HepG2 (cell line): ENCODE measurements at regions not wholly inside any gene's neighbourhood (a gene's known extent, or its start where the extent isn't known, plus 50 kb on each side); places are given as distances from the start of the nearest gene placed in this dataset.

ENCODE experiments used
- ATAC-seq: fragments of 200-7000 bp; cut with Tn5 transposase; 3 replicates; pipeline ENCODE4 v1.9.1; 2020; ENCODE audit warnings: mild to moderate bottlenecking, moderate library complexity
- BruUV-seq: library from RNA; stranded (reverse); fragments of 400-500 nt; replicated peaks from 2 replicates; lab custom pipeline; 2021; lab: Mats Ljungman, UMichigan
- CTCF ChIA-PET: fragments of 300-600 bp; formaldehyde crosslinking; extraction: SDS; loops from one replicate; lab custom pipeline; 2021; ENCODE audit warnings: low total read pairs, inconsistent platforms, low intra/inter-chr PET ratio; lab: Yijun Ruan, JAX
- POLR2A ChIA-PET: fragments of 350-600 bp; sonication (Branson Sonifier 250); formaldehyde crosslinking; loops from one replicate; lab custom pipeline; 2020; ENCODE audit warnings: antibody characterized with exemption, inconsistent platforms; lab: Yijun Ruan, JAX
- DNase-seq: peaks from one replicate; pipeline ENCODE4 v3.0.0-alpha.2; 2015; ENCODE audit warnings: low spot score
- FAIRE-seq: peaks from 3 replicates; lab custom pipeline; 2011; peaks lifted over from hg19 to GRCh38; lab: Jason Lieb, UNC
- H2AFZ ChIP-seq: one replicate; pipeline ENCODE4 v1.6.1; 2011; ENCODE audit warnings: low read length, inconsistent platforms
- H3K27ac ChIP-seq: fragments of 300-600 bp; 3 replicates; pipeline ENCODE4 v1.8.0; 2011; ENCODE audit warnings: mixed run types, mild to moderate bottlenecking, mixed read lengths, low read length, inconsistent platforms; ENCODE audit not compliant: insufficient read depth; ENCODE audit errors: extremely low read length
- H3K27me3 ChIP-seq, 2 experiments: fragments of 200-600 bp in 1 of 2; 2 replicates in 1 of 2; 3 replicates in 1 of 2; pipeline versions ENCODE4 v1.6.0 to v1.8.0; 2011; ENCODE audit warnings: low read length in 2 of 2, mild to moderate bottlenecking in 2 of 2, moderate library complexity in 2 of 2, inconsistent platforms in 1 of 2; ENCODE audit not compliant: insufficient read depth in 2 of 2, control insufficient read depth in 1 of 2
- H3K36me3 ChIP-seq, 2 experiments: fragments of 200-600 bp in 1 of 2; replicated peaks in 1 of 2; 2 replicates in 1 of 2; 3 replicates in 1 of 2; pipeline versions ENCODE4 v1.5.1 to v1.8.0; 2011; ENCODE audit warnings: low read length in 2 of 2, inconsistent platforms in 1 of 2; ENCODE audit not compliant: insufficient read depth in 2 of 2, control insufficient read depth in 1 of 2
- H3K4me1 ChIP-seq: 2 replicates; pipeline ENCODE4 v1.5.1; 2012; ENCODE audit warnings: low read length, inconsistent platforms; ENCODE audit not compliant: insufficient read depth
- H3K4me2 ChIP-seq: 2 replicates; pipeline ENCODE4 v1.6.0; 2011; ENCODE audit warnings: low read depth, low read length, inconsistent platforms
- H3K4me3 ChIP-seq, 3 experiments: fragments of 200-600 bp in 1 of 3; sonication (generic), shearing (Covaris generic) in 1 of 3; replicated peaks in 1 of 3; 2 replicates each; pipeline ENCODE4 v1.5.1; 2011 to 2016; ENCODE audit warnings: low read length in 3 of 3, inconsistent platforms in 2 of 3, low read depth in 2 of 3, mild to moderate bottlenecking in 2 of 3, control low read depth in 1 of 3, mixed read lengths in 1 of 3; ENCODE audit not compliant: insufficient read depth in 1 of 3
- H3K79me2 ChIP-seq: one replicate; pipeline ENCODE4 v1.6.1; 2011; ENCODE audit warnings: low read length, inconsistent platforms; ENCODE audit not compliant: insufficient read depth
- H3K9ac ChIP-seq: 2 replicates; pipeline ENCODE4 v1.6.0; 2011; ENCODE audit warnings: mild to moderate bottlenecking, low read depth, low read length, inconsistent platforms; ENCODE audit not compliant: insufficient read depth
- H3K9me3 ChIP-seq: 2 replicates; pipeline ENCODE4 v1.5.1; 2012; ENCODE audit warnings: mild to moderate bottlenecking, low read length
- H4K20me1 ChIP-seq: 2 replicates; pipeline ENCODE4 v1.6.0; 2011; ENCODE audit warnings: inconsistent platforms, mild to moderate bottlenecking, low read length, moderate library complexity; ENCODE audit not compliant: insufficient read depth
- CCAR2 ChIP-seq: fragments of 200-400 bp; formaldehyde crosslinking; optimal IDR thresholded peaks from 2 replicates; pipeline ENCODE3; 2018; ENCODE audit warnings: low read depth, mild to moderate bottlenecking, low read length, moderate library complexity
- CEBPB ChIP-seq: IDR thresholded peaks from 2 replicates; pipeline ENCODE4 v1.6.1; 2011; ENCODE audit warnings: low read depth, low read length, improper control_type of control experiment, borderline replicate concordance
- DR1 ChIP-seq: sonication (generic); formaldehyde crosslinking; IDR thresholded peaks from 2 replicates; pipeline ENCODE4 v1.8.0; 2021; ENCODE audit warnings: mild to moderate bottlenecking, missing genetic modification reagents, inconsistent platforms
- LRRFIP1 ChIP-seq: sonication (generic); formaldehyde crosslinking; conservative IDR thresholded peaks from 2 replicates; pipeline ENCODE4 v1.4.0; 2020; ENCODE audit warnings: missing genetic modification reagents
- MLLT10 ChIP-seq: sonication (generic); formaldehyde crosslinking; IDR thresholded peaks from 2 replicates; pipeline ENCODE4 v1.4.0; 2020; ENCODE audit warnings: missing genetic modification reagents
- NFKB2 ChIP-seq: sonication (generic); formaldehyde crosslinking; IDR thresholded peaks from 2 replicates; pipeline ENCODE4 v1.4.0; 2020; ENCODE audit warnings: missing genetic modification reagents, borderline replicate concordance
- RBAK ChIP-seq: sonication (generic); formaldehyde crosslinking; IDR thresholded peaks from 2 replicates; pipeline ENCODE4 v1.5.1; 2020; ENCODE audit warnings: mild to moderate bottlenecking, missing genetic modification reagents
- RELA ChIP-seq: sonication (generic); formaldehyde crosslinking; IDR thresholded peaks from 2 replicates; pipeline ENCODE4 v1.4.0; 2020; ENCODE audit warnings: missing genetic modification reagents
- SP5 ChIP-seq: IDR thresholded peaks from 2 replicates; pipeline ENCODE4 v1.6.1; 2016; ENCODE audit warnings: low read depth, borderline replicate concordance
- TMF1 ChIP-seq: sonication (generic); formaldehyde crosslinking; IDR thresholded peaks from 2 replicates; pipeline ENCODE4 v1.8.1; 2022; ENCODE audit warnings: low read depth, missing genetic modification reagents
- ZNF121 ChIP-seq: sonication (generic); formaldehyde crosslinking; IDR thresholded peaks from 2 replicates; pipeline ENCODE4 v1.5.0; 2020; ENCODE audit warnings: mild to moderate bottlenecking, missing genetic modification reagents
- ZNF251 ChIP-seq: sonication (generic); formaldehyde crosslinking; IDR thresholded peaks from 2 replicates; pipeline ENCODE4 v1.9.0; 2021; ENCODE audit warnings: mild to moderate bottlenecking, missing genetic modification reagents
- ZNF280B ChIP-seq: sonication (generic); formaldehyde crosslinking; IDR thresholded peaks from 2 replicates; pipeline ENCODE4 v1.5.0; 2020; ENCODE audit warnings: missing genetic modification reagents, mild to moderate bottlenecking, borderline replicate concordance
- ZNF543 ChIP-seq: sonication (generic); formaldehyde crosslinking; IDR thresholded peaks from 2 replicates; pipeline ENCODE4 v1.4.0; 2020; ENCODE audit warnings: mild to moderate bottlenecking, missing genetic modification reagents
- ZNF549 ChIP-seq: sonication (generic); formaldehyde crosslinking; IDR thresholded peaks from 2 replicates; pipeline ENCODE4 v1.5.0; 2020; ENCODE audit warnings: missing genetic modification reagents
- ZNF552 ChIP-seq: sonication (generic); formaldehyde crosslinking; IDR thresholded peaks from 2 replicates; pipeline ENCODE4 v1.9.0; 2022; ENCODE audit warnings: missing genetic modification reagents, mild to moderate bottlenecking, borderline replicate concordance
- ZSCAN12 ChIP-seq: sonication (generic); formaldehyde crosslinking; IDR thresholded peaks from 2 replicates; pipeline ENCODE4 v1.9.0; 2021; ENCODE audit warnings: mild to moderate bottlenecking, missing genetic modification reagents
- WGBS: methylation state at CpG from one replicate; pipeline ENCODE4 v1.1.6; 2017; ENCODE audit warnings: low lambda C conversion rate; 5-methylcytosine and 5-hydroxymethylcytosine counted together
- in situ Hi-C: cut with HindIII; loops from 2 replicates; pipeline ENCODE4 v1.10.0; 2017; ENCODE audit warnings: low pct_unique_long_range_greater_than_20kb; ENCODE audit not compliant: extremely low pct_ligation_motif_present
- intact Hi-C: fragments of 100-400 bp; cut with micrococcal nuclease; formaldehyde crosslinking; loops from one replicate; pipeline ENCODE4 v1.10.0; 2022; ENCODE audit not compliant: unreplicated experiment
- TF ChIP-seq, protein P1 (sequence below): IDR thresholded peaks from 2 replicates; pipeline ENCODE4 v1.6.1; 2016; ENCODE audit warnings: missing genetic modification reagents, missing compliant biosample characterization
- TF ChIP-seq, protein P2 (sequence below): sonication (generic); formaldehyde crosslinking; IDR thresholded peaks from 2 replicates; pipeline ENCODE4 v1.4.0; 2020; ENCODE audit warnings: missing genetic modification reagents

GRCh38 chr7:25863729-25864110 lies 288.3 kb upstream of the NFE2L3 start (continued):
- no peak for TF ChIP-seq NFKB2 (CRISPR knock-in tag)
- TF ChIP-seq ZNF549 = no peak
- no peak for TF ChIP-seq SP5 (CRISPR knock-in tag)
- no peak for TF ChIP-seq TMF1 (CRISPR knock-in tag)
- TF ChIP-seq ZSCAN12 (CRISPR knock-in tag) = no peak
- TF ChIP-seq, protein P1, sequence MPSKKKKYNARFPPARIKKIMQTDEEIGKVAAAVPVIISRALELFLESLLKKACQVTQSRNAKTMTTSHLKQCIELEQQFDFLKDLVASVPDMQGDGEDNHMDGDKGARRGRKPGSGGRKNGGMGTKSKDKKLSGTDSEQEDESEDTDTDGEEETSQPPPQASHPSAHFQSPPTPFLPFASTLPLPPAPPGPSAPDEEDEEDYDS = no peak
- no peak for TF ChIP-seq MLLT10 (CRISPR knock-in tag)
- TF ChIP-seq RBAK (CRISPR knock-in tag) = no peak
- no peak for TF ChIP-seq CCAR2
- no peak for TF ChIP-seq ZNF543 (CRISPR knock-in tag)
- no peak for TF ChIP-seq ZNF552
- no peak for TF ChIP-seq ZNF251 (CRISPR knock-in tag)
- TF ChIP-seq RELA = no peak
- TF ChIP-seq ZNF121 = no peak

DNA sequence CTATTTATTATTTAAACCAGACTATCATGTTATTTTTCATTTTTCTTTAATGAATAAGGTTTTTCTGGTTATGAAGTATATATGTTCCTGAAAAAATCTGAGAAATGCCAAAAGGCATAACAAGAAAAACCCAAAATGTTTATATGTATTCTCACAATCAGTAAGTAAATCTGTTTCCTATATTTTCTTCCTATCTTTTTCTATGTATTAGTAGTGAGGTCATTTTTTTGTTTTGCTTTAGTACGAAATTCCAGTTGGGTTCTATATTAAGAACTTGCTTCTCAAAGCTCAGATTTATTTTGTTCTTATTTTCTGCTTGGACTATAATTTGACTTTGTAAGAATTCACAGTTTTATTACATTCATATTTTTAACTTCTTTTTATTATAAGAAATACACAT lies 287.5 kb upstream of the NFE2L3 start:
- no peaks in the 10 kb centered on the region for H3K79me2 ChIP-seq
- H3K4me2 ChIP-seq = no peak overlapping the region
- H3K9ac ChIP-seq = no peak overlapping the region
- no peak overlapping the region for H2AFZ ChIP-seq
- FAIRE-seq (no peak), DNase-seq (no peak), ATAC-seq (no peak)
- intact Hi-C loops (no loop called here), in situ Hi-C loops (no loop called here)
- peaks cover 3 to 34% of the 10 kb centered on the region in 2 experiments; a peak in 4 of 5 replicates for H3K27me3 ChIP-seq
- H4K20me1 ChIP-seq = no peaks in the 10 kb centered on the region
- ChIA-PET CTCF (no interaction called here), POLR2A (no interaction called here)
- no peaks in the 10 kb centered on the region for H3K36me3 ChIP-seq
- peaks cover 9% of the 10 kb centered on the region; the same call in 1 of the 2 replicates for H3K4me1 ChIP-seq
- TF ChIP-seq ZNF543 (CRISPR knock-in tag) (no peak), CEBPB (no peak), LRRFIP1 (CRISPR knock-in tag) (no peak), DR1 (CRISPR knock-in tag) (no peak), ZNF280B (CRISPR knock-in tag) (no peak)
- TF ChIP-seq, protein P2, sequence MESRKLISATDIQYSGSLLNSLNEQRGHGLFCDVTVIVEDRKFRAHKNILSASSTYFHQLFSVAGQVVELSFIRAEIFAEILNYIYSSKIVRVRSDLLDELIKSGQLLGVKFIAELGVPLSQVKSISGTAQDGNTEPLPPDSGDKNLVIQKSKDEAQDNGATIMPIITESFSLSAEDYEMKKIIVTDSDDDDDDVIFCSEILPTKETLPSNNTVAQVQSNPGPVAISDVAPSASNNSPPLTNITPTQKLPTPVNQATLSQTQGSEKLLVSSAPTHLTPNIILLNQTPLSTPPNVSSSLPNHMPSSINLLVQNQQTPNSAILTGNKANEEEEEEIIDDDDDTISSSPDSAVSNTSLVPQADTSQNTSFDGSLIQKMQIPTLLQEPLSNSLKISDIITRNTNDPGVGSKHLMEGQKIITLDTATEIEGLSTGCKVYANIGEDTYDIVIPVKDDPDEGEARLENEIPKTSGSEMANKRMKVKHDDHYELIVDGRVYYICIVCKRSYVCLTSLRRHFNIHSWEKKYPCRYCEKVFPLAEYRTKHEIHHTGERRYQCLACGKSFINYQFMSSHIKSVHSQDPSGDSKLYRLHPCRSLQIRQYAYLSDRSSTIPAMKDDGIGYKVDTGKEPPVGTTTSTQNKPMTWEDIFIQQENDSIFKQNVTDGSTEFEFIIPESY (CRISPR knock-in tag) = no peak
- H3K27ac ChIP-seq = no peak overlapping the region
- no peak overlapping the region for H3K4me3 ChIP-seq
- 2% methylated on average over 1 of the region's 1 CpG for WGBS
- no TSS peak for BruUV-seq
- H3K9me3 ChIP-seq = no peaks in the 10 kb centered on the region
